NCI-H345 treated with DMSO at 0.1 percent for 48 hours (cell line): ENCODE measurements at regions not wholly inside any gene's neighbourhood (a gene's known extent, or its start where the extent isn't known, plus 50 kb on each side); places are given as distances from the start of the nearest gene placed in this dataset.

Experiments used
- DNase-seq: peaks from one replicate; lab custom pipeline; 2025; ENCODE audit not compliant: unreplicated experiment; lab: John Stamatoyannopoulos, UW

DNA sequence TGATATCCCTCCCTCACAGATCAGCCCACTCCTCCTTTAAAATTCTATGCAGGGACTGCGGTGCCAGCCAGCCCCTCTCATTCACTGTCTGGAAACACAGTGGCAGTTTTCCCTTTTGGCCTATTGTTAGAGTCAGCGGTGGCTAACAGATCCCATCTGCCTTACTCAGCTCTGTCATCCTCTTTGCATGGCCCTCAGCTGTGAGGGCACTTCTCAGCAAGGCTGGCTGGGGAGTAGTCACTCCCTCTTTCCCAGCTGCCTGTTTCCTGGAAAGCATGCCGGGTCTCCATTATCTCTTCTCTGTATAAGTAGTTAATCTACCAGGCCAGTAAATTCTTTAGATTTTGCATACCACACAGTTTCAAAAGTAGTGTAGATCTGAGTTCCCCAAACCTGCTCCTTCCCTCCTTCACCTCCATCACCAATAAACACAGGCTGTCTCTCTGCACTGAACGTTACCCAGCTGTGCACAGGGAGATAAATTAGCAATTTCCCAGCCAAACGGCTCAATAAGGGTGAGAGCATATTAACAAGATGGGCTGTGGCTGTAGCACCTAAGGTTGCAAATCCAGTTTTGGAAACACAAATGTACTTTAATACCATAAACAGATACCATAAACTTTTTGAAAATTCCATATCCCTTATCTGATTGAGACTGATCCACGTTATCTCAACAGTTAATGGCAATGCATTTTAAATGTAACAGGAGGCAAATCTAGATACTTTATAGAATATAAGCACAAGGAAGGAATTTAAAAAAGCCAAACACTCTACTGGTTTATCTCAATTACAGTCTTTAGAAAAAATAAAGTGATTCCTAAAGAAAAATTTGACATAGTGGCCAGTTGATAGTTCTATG lies 229.3 kb downstream of the ANKRD50 start:
- DNase-seq = peak; percentile 53

DNA sequence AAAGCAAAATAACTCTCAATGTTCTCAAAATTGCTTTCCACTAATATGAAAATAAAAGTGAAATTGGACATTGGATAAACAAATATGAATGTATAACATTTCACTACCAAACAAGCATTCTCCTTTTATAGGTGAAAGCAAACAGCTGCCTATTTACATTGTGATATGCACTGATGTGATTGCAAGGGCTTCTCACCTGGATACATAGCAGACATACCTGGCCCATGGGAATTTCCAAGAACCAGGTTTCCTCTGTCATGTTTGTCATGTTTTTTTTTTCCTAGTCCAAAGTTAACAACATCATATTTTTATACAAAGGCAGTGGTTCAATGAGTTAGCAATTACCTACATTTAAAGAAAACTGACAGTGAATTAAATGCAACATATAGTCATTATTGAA lies 228.5 kb downstream of the ANKRD50 start:
- no peak for DNase-seq

DNA sequence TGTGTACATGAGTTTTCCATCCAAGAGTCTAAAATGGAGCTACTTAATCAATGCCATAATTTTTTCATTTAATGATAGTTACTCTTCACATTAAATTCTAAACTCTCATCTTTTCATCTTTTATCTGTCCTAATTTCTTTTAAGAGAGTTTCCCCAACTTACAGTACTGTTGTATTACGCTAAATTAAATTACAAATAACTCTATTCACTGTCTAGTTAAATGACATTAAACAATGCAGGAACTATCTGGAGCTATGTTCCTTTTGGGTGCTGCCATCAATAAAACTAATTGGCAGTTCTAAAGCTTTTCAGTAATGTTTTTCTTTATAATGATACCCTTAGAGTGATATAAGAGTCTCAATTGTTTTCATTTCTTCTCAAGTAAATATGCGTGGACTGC lies 227.6 kb downstream of the ANKRD50 start:
- no peak for DNase-seq

DNA sequence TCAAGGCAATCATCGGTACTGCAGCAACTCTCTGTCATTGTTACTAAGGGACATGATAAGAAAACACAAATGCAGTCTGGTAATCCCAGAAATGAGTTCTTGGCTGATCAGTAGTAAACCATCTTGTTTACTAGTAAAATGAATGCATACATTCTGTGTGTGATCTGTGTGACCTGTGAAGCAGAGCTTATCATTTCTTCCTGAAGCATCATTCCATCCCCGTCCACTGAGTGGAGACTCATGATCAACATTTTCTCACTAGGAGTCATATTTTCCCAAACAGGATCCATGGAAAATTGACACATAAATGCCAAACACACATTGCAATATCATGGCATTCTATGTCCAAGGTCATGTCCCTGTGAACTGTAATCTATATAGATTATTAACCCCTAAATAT lies 226.1 kb downstream of the ANKRD50 start:
- no peak for DNase-seq

DNA sequence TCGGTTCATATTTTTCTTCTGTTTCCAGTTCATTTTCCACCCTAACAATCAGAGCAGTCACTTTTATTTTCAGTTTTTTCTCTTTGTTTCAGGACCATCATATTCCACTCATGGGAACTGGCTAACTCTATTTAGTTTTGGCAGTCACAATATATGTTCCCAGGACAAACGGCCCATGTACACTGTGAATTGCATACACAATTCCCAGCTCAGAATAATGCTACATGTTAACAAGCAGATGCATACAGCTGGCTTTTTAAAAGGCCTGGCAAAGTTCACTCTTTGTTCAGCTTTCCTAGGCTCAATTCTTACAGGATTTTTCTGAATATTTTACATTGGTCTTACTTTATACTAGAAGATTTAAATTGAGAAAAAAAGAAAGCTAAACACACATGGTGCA lies 224.9 kb downstream of the ANKRD50 start:
- DNase-seq = no peak

DNA sequence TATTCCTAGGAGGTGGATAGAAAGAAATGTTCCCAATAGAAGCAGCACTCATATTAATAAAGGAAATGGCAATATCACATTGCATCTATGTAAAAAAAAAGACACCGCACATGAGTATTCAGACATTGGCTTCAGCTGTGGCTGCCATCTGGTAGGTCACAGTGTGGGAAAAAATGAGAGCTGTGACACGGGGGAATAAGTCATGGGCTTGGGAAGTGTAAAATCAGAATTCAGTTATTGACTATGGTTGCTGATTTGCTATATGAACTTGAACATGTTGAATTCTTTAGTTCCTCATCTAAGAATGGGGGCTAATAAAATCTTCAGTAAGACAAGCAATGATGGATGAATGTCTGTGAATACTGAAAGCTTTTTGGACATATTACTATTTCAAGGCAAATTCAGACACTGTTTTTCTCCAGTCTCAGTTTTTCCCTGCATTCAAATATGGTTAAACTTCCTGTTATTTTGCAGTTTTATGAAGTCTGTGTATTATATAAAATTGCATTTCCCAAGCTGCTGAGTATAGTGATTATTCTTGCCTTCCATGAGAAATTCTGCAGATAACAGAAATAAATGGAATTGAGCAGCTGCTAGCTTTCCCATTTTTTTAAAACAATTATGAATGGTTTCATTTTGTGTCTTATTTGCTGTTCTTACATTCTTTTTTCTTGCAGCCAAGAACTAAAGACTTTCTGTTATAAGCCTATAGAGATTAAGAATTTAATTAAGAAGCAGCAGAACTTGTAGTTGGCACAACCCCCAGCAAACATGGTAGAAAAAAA lies 221.0 kb downstream of the ANKRD50 start:
- DNase-seq = no peak

DNA sequence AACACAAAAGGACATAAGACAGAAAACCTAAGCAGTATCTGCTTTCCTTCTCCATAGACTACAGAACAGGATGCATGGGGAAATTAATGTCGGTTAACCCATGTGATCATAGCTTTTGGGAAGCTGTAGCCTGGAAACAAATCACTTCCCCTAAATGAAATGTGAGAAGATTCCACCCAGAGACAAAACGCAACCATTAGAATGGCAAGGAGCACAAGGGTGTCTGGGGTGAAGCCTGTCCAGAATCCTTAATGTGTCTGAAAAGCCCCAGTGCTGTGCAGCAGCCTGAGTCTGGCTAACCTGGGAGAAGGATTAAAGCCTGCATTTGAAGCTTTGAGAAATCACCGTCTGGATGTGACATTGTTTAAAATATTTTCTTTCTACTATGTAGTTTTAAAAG lies 213.3 kb downstream of the ANKRD50 start:
- no peak for DNase-seq

DNA sequence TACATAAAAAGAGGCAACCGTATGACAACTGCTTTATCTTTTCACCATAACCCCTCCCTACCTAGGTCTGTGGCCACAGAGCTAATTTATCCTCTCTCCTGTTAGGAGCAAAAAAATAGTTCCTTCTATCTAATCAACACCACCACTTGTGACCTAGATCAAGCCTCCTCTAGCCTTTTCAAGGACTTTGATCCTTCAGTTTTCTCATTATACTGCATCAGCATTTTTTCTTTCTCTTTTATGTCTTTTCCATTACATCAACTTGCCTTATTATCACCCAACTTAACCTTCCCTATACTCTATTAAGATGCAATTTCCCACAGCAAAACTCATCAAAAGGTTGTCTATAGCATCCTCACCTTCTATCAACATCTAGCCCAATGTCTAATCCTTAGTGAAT lies 211.0 kb downstream of the ANKRD50 start:
- no peak for DNase-seq

DNA sequence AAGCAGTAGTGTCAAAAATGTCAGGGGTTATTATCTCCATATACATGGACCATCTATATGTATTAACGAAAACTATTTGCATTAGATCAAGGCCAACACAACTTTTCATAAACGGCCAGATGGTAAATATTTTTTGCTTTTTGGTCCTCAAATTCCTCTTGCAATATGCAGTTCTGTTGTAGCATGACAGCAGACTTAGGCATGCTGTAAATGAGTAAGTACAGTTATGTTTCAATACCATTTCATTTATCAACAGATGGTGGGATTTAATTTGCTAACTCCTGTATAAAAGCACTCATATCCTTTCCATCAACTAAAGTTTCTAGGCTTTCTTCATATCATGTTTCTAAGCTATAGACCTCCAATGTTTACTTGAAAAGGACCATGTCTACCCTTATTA lies 208.1 kb downstream of the ANKRD50 start:
- DNase-seq = no peak

DNA sequence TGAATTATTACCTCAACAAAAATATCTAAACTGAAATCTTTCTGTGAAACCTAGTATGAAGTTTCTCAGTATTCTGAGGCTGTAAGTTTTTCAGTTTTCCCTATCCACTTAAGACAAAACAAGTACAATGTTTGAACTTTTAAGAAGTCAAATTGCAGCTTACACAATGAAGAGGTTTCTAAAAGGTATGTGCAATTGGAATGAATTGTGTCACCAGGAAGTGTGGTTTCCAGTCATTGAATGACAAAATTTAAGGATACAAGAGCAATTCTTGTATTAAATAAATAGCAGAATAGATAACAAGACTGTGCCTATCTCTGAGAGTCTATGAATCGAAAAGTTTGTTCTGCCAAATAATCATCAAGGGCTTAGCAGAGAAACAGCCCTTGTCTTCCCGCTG lies 207.3 kb downstream of the ANKRD50 start:
- DNase-seq = no peak

DNA sequence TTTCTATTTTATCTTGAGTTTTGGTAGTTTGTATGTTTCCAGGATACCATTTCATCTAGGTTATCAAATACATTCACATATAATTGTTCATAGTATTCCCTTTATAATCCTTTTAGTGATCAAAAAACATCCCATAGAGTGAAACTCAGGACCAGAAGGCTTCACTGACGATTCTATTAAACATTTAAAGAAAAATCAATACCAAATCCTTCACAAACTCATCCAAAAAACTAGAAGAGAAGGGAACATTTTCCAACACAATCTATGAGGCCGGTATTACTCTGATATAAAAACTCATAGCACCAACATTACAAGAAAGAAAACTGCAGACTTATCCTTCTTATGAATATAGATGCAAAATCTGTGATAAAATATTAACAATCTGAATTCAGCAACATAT lies 203.4 kb downstream of the ANKRD50 start:
- DNase-seq = no peak

DNA sequence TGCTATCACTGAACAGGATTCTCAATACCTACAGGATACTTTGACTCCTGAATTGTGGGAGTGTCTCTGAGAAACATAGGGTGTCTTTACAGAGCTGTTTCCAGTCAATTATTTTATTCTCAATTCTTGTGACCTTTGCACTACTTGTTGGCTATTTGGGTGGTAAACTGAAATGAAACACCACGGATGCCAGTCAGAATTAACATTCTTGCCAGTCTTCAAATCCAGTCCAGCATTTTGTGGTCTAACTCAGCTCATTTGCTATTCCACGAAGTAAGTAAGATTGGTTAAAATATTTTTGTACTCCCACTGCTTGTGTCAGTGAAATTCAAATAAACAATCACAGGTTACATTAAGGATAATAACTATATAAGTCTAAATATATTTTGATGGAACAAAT lies 197.9 kb downstream of the ANKRD50 start:
- no peak for DNase-seq

DNA sequence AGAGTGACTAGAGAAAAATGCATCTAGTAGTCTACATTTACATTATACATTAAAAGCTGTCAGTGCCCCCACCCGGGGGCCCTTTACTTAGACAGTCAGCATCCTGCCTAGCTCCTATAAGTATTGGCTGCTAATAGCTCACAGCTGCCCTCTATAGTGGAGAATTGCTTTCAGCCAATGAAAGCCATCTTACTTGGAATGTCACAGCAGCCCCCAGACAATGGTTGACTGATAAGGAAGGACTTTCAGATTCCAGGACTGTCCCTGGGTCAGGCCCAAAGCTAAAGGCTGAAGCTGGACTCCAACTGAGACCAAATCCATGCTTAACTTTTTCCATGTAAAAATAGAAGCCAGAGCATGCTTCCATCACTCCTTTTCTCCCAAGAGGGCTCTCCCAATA lies 196.9 kb downstream of the ANKRD50 start:
- no peak for DNase-seq

DNA sequence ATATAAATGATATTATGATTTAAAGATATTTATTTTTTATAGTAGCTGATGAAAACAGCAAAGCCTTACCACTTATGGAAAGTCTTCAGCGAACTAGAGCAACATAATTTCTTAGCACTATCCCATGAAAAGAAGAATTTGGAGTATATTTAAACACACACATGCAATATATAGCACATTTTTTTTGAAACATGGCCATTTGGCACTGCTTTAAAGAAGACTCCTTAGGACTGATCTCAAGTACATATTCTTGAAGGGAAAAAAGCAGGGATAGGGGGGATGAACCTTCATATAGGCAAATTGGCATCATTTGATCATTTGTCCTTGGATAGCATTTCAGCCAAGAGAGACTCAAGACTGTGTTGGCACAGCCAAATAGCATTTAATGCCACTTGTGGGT lies 193.3 kb downstream of the ANKRD50 start:
- no peak for DNase-seq

DNA sequence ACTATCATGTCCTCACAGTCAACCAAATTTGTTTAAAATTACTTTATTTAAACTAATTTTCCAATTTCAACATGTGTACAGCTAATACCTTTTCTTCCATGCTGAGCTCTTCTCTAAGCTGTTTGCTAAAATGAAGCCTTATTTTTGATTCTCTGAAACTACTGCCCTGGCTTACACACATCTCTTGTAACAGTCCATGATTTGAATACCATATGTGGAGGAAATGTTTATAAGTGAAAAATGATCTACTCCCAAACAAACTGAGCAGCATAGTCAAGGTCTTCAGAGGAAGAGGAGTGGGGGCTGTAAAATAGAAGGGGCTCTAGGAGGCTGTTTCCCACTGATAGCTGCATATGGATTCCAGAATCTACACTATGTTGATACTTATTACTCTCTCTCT lies 188.7 kb downstream of the ANKRD50 start:
- DNase-seq = no peak

DNA sequence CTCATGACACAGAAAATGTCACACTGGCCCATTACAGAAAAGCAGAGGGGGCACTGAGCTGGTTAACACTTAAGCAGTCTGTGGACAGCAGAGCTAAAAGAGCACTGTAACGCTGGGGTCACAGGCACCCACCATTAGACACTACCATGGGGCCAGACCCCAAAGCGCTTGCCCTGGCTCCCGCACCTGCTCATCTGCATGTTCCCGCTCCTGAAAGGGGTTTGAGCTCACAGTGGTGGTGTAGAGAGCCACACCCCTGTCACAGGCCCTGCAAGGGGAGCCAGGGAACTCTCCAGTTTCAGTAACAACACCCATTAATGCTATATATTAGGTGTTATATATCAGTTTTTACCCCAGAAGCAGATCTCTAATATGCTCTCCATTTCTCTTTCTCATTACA lies 187.0 kb downstream of the ANKRD50 start:
- no peak for DNase-seq

DNA sequence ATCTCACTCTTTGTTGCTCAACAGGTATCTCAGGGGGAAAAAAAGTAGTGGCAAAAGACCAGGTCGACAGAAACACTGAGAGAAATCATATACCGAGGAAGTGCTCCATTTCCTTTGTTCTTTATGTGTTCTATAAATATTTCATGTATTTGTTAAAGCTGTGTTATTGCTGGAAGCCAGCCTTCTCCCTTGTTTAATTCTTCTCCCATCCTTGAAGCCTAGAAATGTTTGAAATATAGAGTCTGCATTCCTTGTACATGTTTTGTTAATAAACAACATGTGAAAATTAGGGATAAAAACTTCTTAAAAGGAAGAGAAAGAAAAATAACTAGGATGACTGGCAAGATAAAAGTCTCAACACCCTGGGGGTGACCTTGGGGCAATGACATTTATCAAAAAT lies 186.2 kb downstream of the ANKRD50 start:
- no peak for DNase-seq

DNA sequence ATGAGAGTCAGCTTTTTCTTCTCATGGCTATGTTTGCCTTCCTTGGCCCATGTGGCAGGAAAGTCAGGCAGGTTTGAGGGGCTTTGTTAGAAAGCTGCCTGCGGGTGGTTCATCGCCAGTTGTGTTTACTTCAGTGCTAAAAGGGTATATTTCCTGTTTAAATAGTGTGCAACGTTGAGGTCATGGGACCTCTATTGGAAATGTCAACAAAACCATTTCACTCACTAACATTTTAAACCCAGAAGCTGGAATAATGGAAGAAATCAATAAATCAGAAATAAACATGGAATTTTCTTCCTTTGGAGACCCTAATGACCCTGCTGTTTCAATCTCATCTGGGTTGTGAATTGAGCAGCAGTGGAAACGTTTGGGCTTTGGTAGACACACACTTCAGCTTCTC lies 185.8 kb downstream of the ANKRD50 start:
- DNase-seq = no peak

DNA sequence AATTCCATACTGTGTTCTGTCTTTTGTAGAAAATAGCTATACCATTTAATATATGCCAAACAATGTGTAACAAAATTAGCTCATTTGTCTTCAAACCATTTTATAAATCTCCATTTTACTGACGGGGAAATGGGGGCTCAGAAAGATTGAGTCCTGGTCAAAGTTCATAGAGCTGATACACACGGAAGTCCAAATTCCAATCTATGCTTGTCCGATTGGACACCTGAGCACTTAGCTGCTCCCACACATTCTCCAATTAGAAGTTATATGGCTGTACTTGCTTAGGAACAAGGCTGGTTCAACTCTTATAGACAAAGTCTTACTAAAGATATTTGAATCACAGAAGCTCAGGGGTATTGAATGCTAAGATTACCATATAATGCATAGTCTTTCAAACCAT lies 185.2 kb downstream of the ANKRD50 start:
- no peak for DNase-seq

DNA sequence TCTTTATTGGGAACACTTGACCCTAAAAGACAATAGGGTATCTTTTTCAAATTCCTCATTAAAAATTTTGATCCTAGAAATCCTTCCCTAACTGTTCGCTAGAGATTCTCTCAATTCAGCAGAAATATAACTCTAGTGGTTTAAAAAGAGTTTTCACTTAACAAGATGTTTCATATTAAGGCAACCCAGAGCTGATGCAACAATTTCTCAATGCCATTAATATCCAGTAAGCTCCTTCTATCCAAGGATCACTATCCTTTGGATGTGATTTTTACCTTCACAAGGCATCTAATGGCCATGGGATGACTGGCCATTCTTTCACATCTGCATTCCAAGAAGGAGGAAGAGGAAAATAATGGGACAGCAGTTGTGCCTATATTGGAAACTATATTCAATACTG lies 183.4 kb downstream of the ANKRD50 start:
- DNase-seq = no peak

DNA sequence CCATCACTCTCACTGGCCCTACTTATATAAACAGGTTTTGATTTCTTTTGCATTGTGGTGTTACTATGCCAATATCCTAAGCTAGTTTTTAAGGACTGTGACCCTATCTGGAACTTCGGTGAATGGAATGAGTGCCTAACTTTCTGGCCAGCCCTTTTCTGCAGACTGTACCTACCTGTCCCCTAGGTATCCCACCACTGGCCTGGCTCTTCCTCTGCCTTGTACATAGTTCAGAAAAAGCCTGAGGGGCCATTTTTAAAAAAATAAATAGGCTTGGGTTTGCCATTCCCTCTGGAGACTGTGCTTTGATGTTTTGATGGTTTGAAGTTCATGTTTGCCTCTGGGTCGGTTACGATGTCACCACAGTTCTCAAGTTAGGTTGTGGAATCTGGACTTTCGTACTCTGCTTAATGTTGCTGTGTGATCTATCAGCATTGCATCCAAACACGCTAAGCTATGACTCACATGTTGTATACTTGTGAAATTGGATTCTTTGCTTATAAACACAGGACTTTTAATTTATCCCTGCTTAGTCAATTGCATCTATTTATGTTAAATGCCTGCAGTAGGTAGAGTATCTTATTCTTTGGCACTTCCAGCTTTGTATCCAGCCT lies 182.0 kb downstream of the ANKRD50 start:
- DNase-seq = no peak

DNA sequence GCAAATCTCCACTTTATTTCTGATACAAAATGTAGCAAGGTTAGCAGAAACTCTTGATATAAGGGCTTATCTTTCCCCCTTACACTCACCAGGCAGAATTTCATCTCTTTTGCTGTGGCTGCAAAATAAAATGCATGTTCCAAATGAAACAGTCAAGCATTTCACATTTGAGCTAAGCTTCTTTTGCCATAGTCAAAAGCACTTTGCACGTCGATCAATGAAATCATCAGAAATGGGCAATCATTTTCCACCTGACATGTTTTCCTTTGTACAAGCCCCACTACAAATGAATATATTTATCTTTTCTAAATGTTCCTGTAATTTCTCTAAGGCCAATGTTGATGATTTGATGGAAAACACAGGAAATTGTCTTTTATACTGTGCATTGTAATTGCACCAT lies 178.4 kb downstream of the ANKRD50 start:
- DNase-seq = no peak
